ENCODE measurements at regions not wholly inside any gene's neighbourhood (a gene's known extent, or its start where the extent isn't known, plus 50 kb on each side); places are given as distances from the start of the nearest gene placed in this dataset.
"Not testable (repeated sequence)": the region's sequence is repeated elsewhere in the genome, so short reads cannot be mapped to it uniquely, and the experiment has no call there.

- not testable (repeated sequence) for H3K9me3 ChIP-seq (ENCODE audit: control insufficient read depth, low read length); H3K4me3 ChIP-seq (ENCODE audit: low read depth, low read length); H3K4me1 ChIP-seq; H2AFZ ChIP-seq; H3K4me2 ChIP-seq (ENCODE audit: low read length); H3K9ac ChIP-seq; H3K27me3 ChIP-seq (ENCODE audit: control insufficient read depth, insufficient read depth, low read length); H3K27ac ChIP-seq; H3K79me2 ChIP-seq; H3K36me3 ChIP-seq (ENCODE audit: control insufficient read depth, insufficient read depth, low read length)
Measured at GRCh38 chr15:20303248-20304171, 238.1 kb downstream of the GOLGA6L6 start.

DNA sequence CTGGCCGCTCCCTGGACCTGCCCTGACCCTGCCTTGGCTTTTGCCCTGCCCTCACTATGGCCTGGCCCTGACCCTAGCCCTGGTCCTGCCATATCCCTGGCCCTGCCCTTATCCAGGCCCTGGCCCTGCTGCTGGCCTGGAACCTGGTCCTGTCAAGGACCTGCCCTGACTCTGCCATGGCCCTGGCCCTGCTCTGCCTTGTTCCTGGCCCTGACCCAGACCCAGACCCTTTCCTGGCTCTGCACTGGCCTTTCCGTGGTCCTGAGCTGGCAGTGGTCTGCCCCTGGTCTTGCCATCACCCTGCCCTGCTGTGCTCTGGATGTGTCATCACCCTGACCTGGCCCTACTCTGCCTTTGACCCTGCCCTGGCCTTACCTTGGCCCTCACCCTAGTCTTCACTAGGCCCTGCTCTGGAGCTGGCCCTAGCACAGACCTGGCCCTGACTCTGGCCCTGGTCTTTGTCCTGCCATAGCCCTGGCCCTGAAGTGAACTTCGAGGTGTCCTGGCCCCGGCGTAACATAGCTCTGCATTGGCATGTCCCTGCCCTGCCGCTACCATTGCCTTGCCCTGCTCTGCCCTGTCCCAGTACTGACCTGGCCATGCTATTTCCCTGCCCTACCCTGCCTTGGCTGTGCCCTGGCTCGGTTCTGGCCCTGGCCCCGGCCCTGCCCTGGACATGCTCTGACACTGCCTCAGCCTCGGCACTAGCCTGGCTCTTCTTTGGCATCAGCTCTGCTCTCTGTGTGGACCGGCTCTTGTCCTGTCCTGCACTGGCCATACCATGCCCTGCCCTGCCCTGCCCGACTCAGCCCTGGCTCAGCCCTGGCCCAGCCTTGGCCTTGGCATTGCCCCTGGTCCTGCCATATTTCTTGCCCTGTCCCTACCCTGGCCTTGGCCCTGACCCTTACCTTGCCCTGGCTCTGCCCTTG, 239.2 kb downstream of the GOLGA6L6 start:
- H3K27me3 ChIP-seq (ENCODE audit: control insufficient read depth, insufficient read depth, low read length); H3K27ac ChIP-seq; H3K4me3 ChIP-seq (ENCODE audit: low read depth, low read length); H2AFZ ChIP-seq; H3K36me3 ChIP-seq (ENCODE audit: control insufficient read depth, insufficient read depth, low read length); H3K79me2 ChIP-seq; H3K9ac ChIP-seq; H3K4me2 ChIP-seq (ENCODE audit: low read length); H3K9me3 ChIP-seq (ENCODE audit: control insufficient read depth, low read length); H3K4me1 ChIP-seq: not testable (repeated sequence)

DNA sequence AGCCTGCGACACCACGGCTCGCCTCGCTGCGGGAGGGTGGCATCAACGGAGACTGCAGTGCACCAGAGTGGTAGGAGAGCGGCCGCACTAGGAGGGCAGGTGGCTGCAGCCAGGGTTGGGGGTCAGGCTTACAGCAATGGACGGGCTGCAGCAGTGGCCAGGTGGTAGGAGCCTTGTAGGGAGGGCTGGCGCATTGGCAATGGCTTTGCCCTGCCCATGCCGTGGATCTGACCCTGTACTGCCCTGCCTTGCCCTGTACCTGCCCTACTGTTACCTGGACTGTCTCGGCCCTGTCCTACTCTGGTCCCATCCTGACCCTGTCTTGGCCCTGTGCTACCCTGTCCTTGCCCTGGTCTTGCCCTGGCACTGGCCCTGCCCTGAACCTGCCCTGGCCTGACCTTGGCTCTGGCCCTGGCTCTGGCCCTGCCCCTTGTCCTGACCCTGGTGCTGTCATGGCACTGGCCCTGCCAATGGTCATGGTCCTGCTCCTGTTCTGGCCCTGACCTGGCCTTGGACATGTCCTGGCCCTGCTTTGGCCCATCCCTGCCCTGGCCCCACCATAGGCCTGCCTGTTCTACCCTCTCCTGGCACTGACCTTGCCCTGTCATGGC, 240.0 kb downstream of the GOLGA6L6 start:
- H3K79me2 ChIP-seq; H3K9ac ChIP-seq; H2AFZ ChIP-seq; H3K4me2 ChIP-seq (ENCODE audit: low read length); H3K27me3 ChIP-seq (ENCODE audit: control insufficient read depth, insufficient read depth, low read length); H3K9me3 ChIP-seq (ENCODE audit: control insufficient read depth, low read length); H3K27ac ChIP-seq; H3K36me3 ChIP-seq (ENCODE audit: control insufficient read depth, insufficient read depth, low read length); H3K4me1 ChIP-seq; H3K4me3 ChIP-seq (ENCODE audit: low read depth, low read length): not testable (repeated sequence)

- H3K4me3 ChIP-seq (ENCODE audit: low read depth, low read length); H3K4me1 ChIP-seq; H2AFZ ChIP-seq; H3K9ac ChIP-seq; H3K4me2 ChIP-seq (ENCODE audit: low read length); H3K27me3 ChIP-seq (ENCODE audit: control insufficient read depth, insufficient read depth, low read length); H3K36me3 ChIP-seq (ENCODE audit: control insufficient read depth, insufficient read depth, low read length); H3K27ac ChIP-seq; H3K9me3 ChIP-seq (ENCODE audit: control insufficient read depth, low read length); H3K79me2 ChIP-seq: not testable (repeated sequence)
Measured at GRCh38 chr15:20301041-20301390, 240.6 kb downstream of the GOLGA6L6 start.

- H3K36me3 ChIP-seq (ENCODE audit: control insufficient read depth, insufficient read depth, low read length); H3K79me2 ChIP-seq; H3K4me2 ChIP-seq (ENCODE audit: low read length); H3K4me1 ChIP-seq; H3K4me3 ChIP-seq (ENCODE audit: low read depth, low read length); H3K27me3 ChIP-seq (ENCODE audit: control insufficient read depth, insufficient read depth, low read length); H3K27ac ChIP-seq; H3K9me3 ChIP-seq (ENCODE audit: control insufficient read depth, low read length); H2AFZ ChIP-seq; H3K9ac ChIP-seq: not testable (repeated sequence)
Measured at GRCh38 chr15:20300351-20301040, 241.1 kb downstream of the GOLGA6L6 start.

GRCh38 chr15:20297603-20298123, 243.9 kb downstream of the GOLGA6L6 start:
- not testable (repeated sequence) for H3K36me3 ChIP-seq (ENCODE audit: control insufficient read depth, insufficient read depth, low read length); H3K79me2 ChIP-seq; H3K27me3 ChIP-seq (ENCODE audit: control insufficient read depth, insufficient read depth, low read length); H3K9me3 ChIP-seq (ENCODE audit: control insufficient read depth, low read length); H3K4me1 ChIP-seq; H3K27ac ChIP-seq; H3K4me3 ChIP-seq (ENCODE audit: low read depth, low read length); H3K9ac ChIP-seq; H3K4me2 ChIP-seq (ENCODE audit: low read length); H2AFZ ChIP-seq

- H3K79me2 ChIP-seq; H3K36me3 ChIP-seq (ENCODE audit: control insufficient read depth, insufficient read depth, low read length); H3K27ac ChIP-seq; H3K4me3 ChIP-seq (ENCODE audit: low read depth, low read length); H2AFZ ChIP-seq; H3K9me3 ChIP-seq (ENCODE audit: control insufficient read depth, low read length); H3K4me1 ChIP-seq; H3K9ac ChIP-seq; H3K4me2 ChIP-seq (ENCODE audit: low read length); H3K27me3 ChIP-seq (ENCODE audit: control insufficient read depth, insufficient read depth, low read length): not testable (repeated sequence)
Measured at GRCh38 chr15:20296261-20296660, 245.3 kb downstream of the GOLGA6L6 start.
